Type B pancreatic cell (in vitro differentiated cells): ENCODE measurements at regions not wholly inside any gene's neighbourhood (a gene's known extent, or its start where the extent isn't known, plus 50 kb on each side); places are given as distances from the start of the nearest gene placed in this dataset.

ENCODE experiments used
- DNase-seq: peaks from one replicate; pipeline ENCODE4 v3.0.0; 2021; ENCODE audit warnings: mixed read lengths; ENCODE audit not compliant: unreplicated experiment; ENCODE audit errors: extremely low spot score
- H3K27ac Mint-ChIP-seq: 2 replicates; pipeline ENCODE4 v1.8.0; 2021; ENCODE audit warnings: mild to moderate bottlenecking, mixed read lengths
- H3K27me3 Mint-ChIP-seq: 2 replicates; pipeline ENCODE4 v1.8.0; 2021; ENCODE audit warnings: mixed read lengths
- H3K36me3 Mint-ChIP-seq: 2 replicates; pipeline ENCODE4 v1.8.0; 2021; ENCODE audit warnings: mixed read lengths
- H3K4me1 Mint-ChIP-seq: one replicate; pipeline ENCODE4 v1.8.0; 2021; ENCODE audit warnings: mixed read lengths; ENCODE audit not compliant: unreplicated experiment
- H3K4me3 Mint-ChIP-seq: 2 replicates; pipeline ENCODE4 v1.8.0; 2021; ENCODE audit warnings: mild to moderate bottlenecking, mixed read lengths
- H3K9me3 Mint-ChIP-seq: 2 replicates; pipeline ENCODE4 v1.8.0; 2021; ENCODE audit warnings: mixed read lengths
- CTCF ChIP-seq: fragments of 200-600 bp; sonication (generic); conservative IDR thresholded peaks from 2 replicates; pipeline ENCODE4 v1.5.0; 2021; ENCODE audit warnings: antibody characterized with exemption, mild to moderate bottlenecking

GRCh38 chr20:11752336-11752735, 165.4 kb upstream of the BTBD3 start:
- no peak for DNase-seq
- Mint-ChIP-seq H3K9me3 (peaks cover 7% of the 10 kb centered on the region), H3K27me3 (peaks cover 4% of the 10 kb centered on the region), H3K4me1 (peaks cover 11% of the 10 kb centered on the region), H3K36me3 (no peaks in the 10 kb centered on the region), H3K27ac (no peak overlapping the region), H3K4me3 (no peak overlapping the region)
- no peak for TF ChIP-seq CTCF

GRCh38 chr20:11753155-11753554, 164.5 kb upstream of the BTBD3 start:
- H3K4me1 Mint-ChIP-seq = peaks cover 11% of the 10 kb centered on the region
- H3K27me3 Mint-ChIP-seq = peaks cover 4% of the 10 kb centered on the region
- no peak overlapping the region for H3K27ac Mint-ChIP-seq
- no peaks in the 10 kb centered on the region for H3K36me3 Mint-ChIP-seq
- peaks cover 12% of the 10 kb centered on the region for H3K9me3 Mint-ChIP-seq
- TF ChIP-seq CTCF = no peak
- DNase-seq = no peak
- no peak overlapping the region for H3K4me3 Mint-ChIP-seq

DNA sequence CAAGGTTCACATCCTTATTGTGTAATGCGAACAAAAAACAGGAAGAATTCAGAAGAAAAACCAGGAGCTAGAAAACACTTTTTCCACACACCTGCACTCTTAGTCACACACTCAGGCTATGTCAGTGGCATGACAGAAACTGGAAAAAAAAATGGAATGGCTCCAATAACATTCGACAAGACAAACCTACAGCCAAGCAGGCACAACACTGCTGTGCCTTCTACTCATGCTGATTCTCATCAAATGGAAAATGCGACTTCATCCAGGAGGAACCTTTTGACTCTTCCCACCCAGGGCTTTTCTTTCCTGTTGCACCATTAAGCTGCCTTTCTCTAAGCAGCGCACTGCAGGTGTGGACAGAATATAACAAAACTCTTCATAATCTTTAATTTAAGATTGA, 163.2 kb upstream of the BTBD3 start:
- no peak overlapping the region for H3K27ac Mint-ChIP-seq
- H3K36me3 Mint-ChIP-seq = no peaks in the 10 kb centered on the region

DNA sequence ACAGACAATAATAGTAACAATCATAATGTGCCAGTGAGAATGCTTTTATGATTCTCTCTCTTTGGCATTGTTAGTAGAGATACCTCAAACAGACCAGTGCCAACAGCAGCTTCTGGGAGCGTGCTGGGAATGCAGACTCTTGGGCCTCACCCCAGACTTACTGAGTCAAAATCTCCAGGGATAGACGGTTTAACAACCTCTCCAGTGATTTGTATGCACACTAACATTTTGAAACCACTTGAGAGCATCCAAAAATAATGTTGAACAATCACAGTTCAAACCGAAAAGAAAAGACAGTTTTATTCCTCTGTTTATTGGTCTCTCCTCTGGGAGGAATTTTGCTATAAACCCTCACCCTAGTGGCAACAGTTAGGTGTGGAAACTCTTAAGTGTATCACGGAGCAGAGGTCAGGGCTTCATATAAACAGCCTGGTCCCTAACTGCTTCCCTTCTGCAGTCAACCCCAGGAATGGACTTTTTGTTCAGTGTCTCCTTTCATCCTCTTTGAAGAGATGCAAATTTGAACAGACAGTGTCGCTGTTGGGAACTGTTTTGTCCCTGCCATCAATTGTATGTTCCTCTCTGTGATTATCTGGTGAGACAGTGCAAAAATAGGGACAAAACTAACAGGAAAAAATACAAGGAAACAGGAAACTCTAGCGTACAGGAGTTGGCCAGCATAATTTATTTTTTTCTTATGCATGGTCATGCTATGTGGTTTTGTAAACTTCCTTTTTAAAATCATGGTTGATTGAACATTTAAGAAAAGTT, 162.4 kb upstream of the BTBD3 start:
- no peak for TF ChIP-seq CTCF
- peaks cover 11% of the 10 kb centered on the region for H3K4me1 Mint-ChIP-seq
- H3K36me3 Mint-ChIP-seq = no peaks in the 10 kb centered on the region
- H3K4me3 Mint-ChIP-seq = no peak overlapping the region
- H3K27ac Mint-ChIP-seq = no peak overlapping the region
- no peak for DNase-seq
- H3K27me3 Mint-ChIP-seq = peaks cover 4% of the 10 kb centered on the region
- peaks cover 12% of the 10 kb centered on the region for H3K9me3 Mint-ChIP-seq

More for the DNA sequence above, 163.2 kb upstream of the BTBD3 start:
- peaks cover 4% of the 10 kb centered on the region for H3K27me3 Mint-ChIP-seq
- H3K9me3 Mint-ChIP-seq = peaks cover 12% of the 10 kb centered on the region
- TF ChIP-seq CTCF = no peak
- peaks cover 11% of the 10 kb centered on the region for H3K4me1 Mint-ChIP-seq
- DNase-seq = no peak
- H3K4me3 Mint-ChIP-seq = no peak overlapping the region

DNA sequence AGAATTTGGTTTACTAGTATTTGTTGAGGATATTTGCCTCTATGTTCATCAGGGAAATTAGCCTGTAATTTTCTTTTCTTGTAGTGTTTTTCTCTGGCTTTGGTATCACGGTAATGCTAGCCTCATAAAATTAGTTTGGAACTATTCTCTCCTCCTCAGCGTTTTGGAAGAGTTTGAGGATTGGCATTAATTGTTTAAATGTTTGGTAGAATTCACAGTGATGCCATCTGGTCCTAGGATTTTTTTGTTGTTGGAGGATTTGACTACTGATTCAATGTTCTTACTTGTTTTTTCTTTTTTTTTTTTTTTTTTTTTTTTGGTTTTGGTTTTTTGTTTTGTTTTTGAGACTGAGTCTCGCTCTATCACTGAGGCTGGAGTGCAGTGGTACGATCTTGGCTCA, 156.2 kb upstream of the BTBD3 start:
- TF ChIP-seq CTCF = no peak
- H3K36me3 Mint-ChIP-seq = no peaks in the 10 kb centered on the region
- DNase-seq = no peak
- no peak overlapping the region for H3K4me3 Mint-ChIP-seq
- H3K27ac Mint-ChIP-seq = no peak overlapping the region
- peaks cover 5% of the 10 kb centered on the region for H3K27me3 Mint-ChIP-seq
- peaks cover 5% of the 10 kb centered on the region for H3K4me1 Mint-ChIP-seq
- peaks cover 9% of the 10 kb centered on the region for H3K9me3 Mint-ChIP-seq
